Upper lobe of left lung (tissue), 4 donors: ENCODE measurements at regions not wholly inside any gene's neighbourhood (a gene's known extent, or its start where the extent isn't known, plus 50 kb on each side); places are given as distances from the start of the nearest gene placed in this dataset.

Source experiments
- CTCF ChIP-seq, 6 experiments: fragments of 450-650 bp in 4 of 6; fragments of 200-600 bp in 2 of 6; sonication (generic) in 2 of 6; IDR thresholded peaks; one replicate each; pipeline ENCODE4 v1.5.1; 2016 to 2019; ENCODE audit warnings: antibody characterized with exemption in 6 of 6
- EP300 ChIP-seq, 4 donors: sonication (generic); formaldehyde crosslinking; IDR thresholded peaks; one replicate each; pipeline ENCODE4 v1.5.1; 2017; ENCODE audit warnings: antibody characterized with exemption in 4 of 4, control low read depth in 2 of 4
- POLR2A ChIP-seq, 4 donors: fragments of 450-650 bp; IDR thresholded peaks; one replicate each; pipeline ENCODE4 v1.5.1; 2016 to 2017; ENCODE audit warnings: antibody characterized with exemption in 4 of 4, mild to moderate bottlenecking in 2 of 4
- POLR2AphosphoS5 ChIP-seq, 2 donors: sonication (generic); formaldehyde crosslinking; IDR thresholded peaks; one replicate each; pipeline ENCODE4 v1.5.1; 2017; ENCODE audit warnings: antibody characterized with exemption in 2 of 2

GRCh38 chr12:126837697-126838096 lies 1429.3 kb upstream of the TMEM132C start:
- no peak for TF ChIP-seq CTCF (IDR thresholded peaks at IDR 0.05)
- TF ChIP-seq EP300 (IDR thresholded peaks at IDR 0.05), result no peak
- no peak for TF ChIP-seq POLR2AphosphoS5 (IDR thresholded peaks at IDR 0.05)
- no peak for TF ChIP-seq POLR2A (IDR thresholded peaks at IDR 0.05)
